CD14-positive monocyte (primary cell): ENCODE measurements at regions not wholly inside any gene's neighbourhood (a gene's known extent, or its start where the extent isn't known, plus 50 kb on each side); places are given as distances from the start of the nearest gene placed in this dataset.

ENCODE experiments used
- DNase-seq, 3 donors: peaks; one replicate each; pipeline ENCODE4 v3.0.0-alpha.2; 2011 to 2022
- H2AFZ ChIP-seq: 2 replicates; pipeline ENCODE4 v1.6.0; 2012; ENCODE audit warnings: mild to moderate bottlenecking, low read depth, low read length, inconsistent platforms; ENCODE audit not compliant: insufficient read depth, poor library complexity, severe bottlenecking
- H3K27ac ChIP-seq, 2 donors: 1 replicate in 1 of 2; 2 replicates in 1 of 2; pipeline ENCODE4 v1.5.1; 2012 to 2013; ENCODE audit warnings: low read length in 2 of 2, control low read depth in 1 of 2, inconsistent platforms in 1 of 2, low read depth in 1 of 2, mild to moderate bottlenecking in 1 of 2
- H3K27me3 ChIP-seq, 2 donors: one replicate each; pipeline versions ENCODE4 v1.6.0 to v1.6.1; 2011 to 2013; ENCODE audit warnings: low read length in 2 of 2; ENCODE audit not compliant: control insufficient read depth in 2 of 2, insufficient read depth in 2 of 2
- H3K36me3 ChIP-seq, 2 donors: replicated peaks in 1 of 2; 1 replicate in 1 of 2; 2 replicates in 1 of 2; pipeline versions ENCODE4 v1.5.1 to v1.6.1; 2012 to 2013; ENCODE audit warnings: low read length in 2 of 2, control low read depth in 1 of 2, inconsistent platforms in 1 of 2, mild to moderate bottlenecking in 1 of 2; ENCODE audit not compliant: insufficient read depth in 2 of 2, control insufficient read depth in 1 of 2
- H3K4me1 ChIP-seq, 2 donors: 1 replicate in 1 of 2; 2 replicates in 1 of 2; pipeline versions ENCODE4 v1.5.1 to v1.6.1; 2012 to 2013; ENCODE audit warnings: low read length in 2 of 2, control low read depth in 1 of 2, inconsistent platforms in 1 of 2, mild to moderate bottlenecking in 1 of 2, moderate library complexity in 1 of 2; ENCODE audit not compliant: insufficient read depth in 2 of 2, control insufficient read depth in 1 of 2
- H3K4me2 ChIP-seq: replicated peaks from 2 replicates; pipeline ENCODE3; 2012; ENCODE audit warnings: low read length, moderate library complexity, mild to moderate bottlenecking; ENCODE audit not compliant: poor library complexity, severe bottlenecking; ENCODE audit errors: extremely low read depth
- H3K4me3 ChIP-seq, 3 experiments: fragments of 200-600 bp in 1 of 3; sonication (generic) in 1 of 3; replicated peaks in 1 of 3; 1 replicate in 2 of 3; 2 replicates in 1 of 3; pipeline ENCODE4 v1.5.1; 2011 to 2013; ENCODE audit warnings: low read length in 3 of 3, mild to moderate bottlenecking in 3 of 3, control low read depth in 2 of 3, low read depth in 2 of 3, inconsistent platforms in 1 of 3, moderate library complexity in 1 of 3
- H3K79me2 ChIP-seq: 2 replicates; pipeline ENCODE4 v1.6.0; 2012; ENCODE audit warnings: mild to moderate bottlenecking, control low read depth, inconsistent platforms, low read length, moderate library complexity; ENCODE audit not compliant: insufficient read depth
- H3K9ac ChIP-seq: 2 replicates; pipeline ENCODE4 v1.6.0; 2017; ENCODE audit warnings: low read length, mild to moderate bottlenecking; ENCODE audit not compliant: insufficient read depth, poor library complexity, severe bottlenecking
- H3K9me3 ChIP-seq, 2 donors: replicated peaks in 1 of 2; 1 replicate in 1 of 2; 2 replicates in 1 of 2; pipeline versions ENCODE4 v1.5.1 to v1.6.1; 2012 to 2013; ENCODE audit warnings: low read length in 2 of 2, control low read depth in 1 of 2; ENCODE audit not compliant: control insufficient read depth in 1 of 2, insufficient read depth in 1 of 2
- H4K20me1 ChIP-seq: 2 replicates; pipeline ENCODE4 v1.6.0; 2012; ENCODE audit warnings: mild to moderate bottlenecking, low read length, control low read depth, moderate library complexity; ENCODE audit not compliant: insufficient read depth
- H3K27ac Mint-ChIP-seq, 7 donors: one replicate each; pipeline ENCODE4 v1.8.0; 2020; ENCODE audit warnings: mild to moderate bottlenecking in 7 of 7, mixed read lengths in 7 of 7, moderate library complexity in 6 of 7, inconsistent platforms in 2 of 7
- H3K27me3 Mint-ChIP-seq, 3 donors: one replicate each; pipeline ENCODE4 v1.8.0; 2021 to 2022; ENCODE audit warnings: low read depth in 3 of 3, mild to moderate bottlenecking in 3 of 3, mixed read lengths in 3 of 3, moderate library complexity in 3 of 3, inconsistent platforms in 1 of 3
- H3K36me3 Mint-ChIP-seq, 2 donors: one replicate each; pipeline ENCODE4 v1.8.0; 2020; ENCODE audit warnings: mixed read lengths in 2 of 2, inconsistent platforms in 1 of 2, mild to moderate bottlenecking in 1 of 2
- H3K4me1 Mint-ChIP-seq: one replicate; pipeline ENCODE4 v1.8.0; 2020; ENCODE audit warnings: mild to moderate bottlenecking, mixed read lengths
- H3K4me3 Mint-ChIP-seq, 2 donors: one replicate each; pipeline ENCODE4 v1.8.0; 2020; ENCODE audit warnings: mild to moderate bottlenecking in 2 of 2, mixed read lengths in 2 of 2, moderate library complexity in 1 of 2
- H3K9me3 Mint-ChIP-seq, 7 donors: one replicate each; pipeline ENCODE4 v1.8.0; 2020 to 2022; ENCODE audit warnings: mixed read lengths in 7 of 7, mild to moderate bottlenecking in 6 of 7, moderate library complexity in 6 of 7, inconsistent platforms in 2 of 7
- WGBS: methylation state at CpG from one replicate; pipeline ENCODE4 v1.1.5; 2013; ENCODE audit warnings: missing lambda C conversion rate; ENCODE audit not compliant: insufficient coverage; 5-methylcytosine and 5-hydroxymethylcytosine counted together
- intact Hi-C, 2 donors: fragments of 100-400 bp; cut with micrococcal nuclease; formaldehyde crosslinking; loops; one replicate each; pipeline versions ENCODE4 v1.15.0 to v1.15.1; 2023
- TF ChIP-seq, protein P1 (sequence below): fragments of 200-600 bp; IDR thresholded peaks from one replicate; pipeline ENCODE4 v1.8.0; 2022; ENCODE audit warnings: antibody characterized with exemption, mild to moderate bottlenecking

DNA sequence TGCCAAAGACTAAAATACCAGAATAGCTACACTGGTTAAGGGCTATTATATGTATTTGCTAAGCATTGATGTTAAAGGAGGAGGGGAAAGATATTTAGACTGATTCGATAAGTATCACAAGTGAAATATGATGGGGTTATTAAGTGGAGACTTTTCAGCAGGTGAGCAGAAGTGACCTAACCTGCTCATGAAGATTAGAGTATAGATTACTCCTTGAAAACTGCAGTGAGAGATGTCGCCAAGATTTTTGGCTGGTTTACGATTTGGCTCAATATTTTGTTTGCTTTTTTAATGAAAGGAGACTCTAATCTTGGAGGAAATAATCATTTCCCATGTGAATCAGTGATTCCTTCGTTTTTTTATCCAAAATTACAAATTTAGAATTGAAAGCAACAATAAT is 1279.5 kb upstream of the TENM4 start:
- H3K9ac ChIP-seq = no peak overlapping the region
- no peak overlapping the region for H3K4me2 ChIP-seq
- H3K36me3 ChIP-seq = no peaks in the 10 kb centered on the region
- Mint-ChIP-seq H3K27ac (no peak overlapping the region), H3K9me3 (no peaks in the 10 kb centered on the region), H3K27me3 (peaks cover 0 to 1% (median 0%) of the 10 kb centered on the region in 3 donors), H3K4me3 (no peak overlapping the region), H3K36me3 (no peaks in the 10 kb centered on the region), H3K4me1 (no peaks in the 10 kb centered on the region)
- no peak overlapping the region for H3K27ac ChIP-seq
- H3K9me3 ChIP-seq = no peaks in the 10 kb centered on the region
- no peak overlapping the region for H2AFZ ChIP-seq
- no peak overlapping the region for H3K4me3 ChIP-seq
- no peaks in the 10 kb centered on the region for H3K79me2 ChIP-seq
- WGBS = 50% methylated on average over 1 of the region's 4 CpGs
- no peaks in the 10 kb centered on the region for H3K4me1 ChIP-seq
- intact Hi-C loops = loop anchor here in 1 of 2 donors (10.0 kb wide), 1 partner anchor 65 kb away; no protein-coding TSS in a partner anchor
- no peaks in the 10 kb centered on the region for H4K20me1 ChIP-seq
- DNase-seq = no peak
- TF ChIP-seq, protein P1, sequence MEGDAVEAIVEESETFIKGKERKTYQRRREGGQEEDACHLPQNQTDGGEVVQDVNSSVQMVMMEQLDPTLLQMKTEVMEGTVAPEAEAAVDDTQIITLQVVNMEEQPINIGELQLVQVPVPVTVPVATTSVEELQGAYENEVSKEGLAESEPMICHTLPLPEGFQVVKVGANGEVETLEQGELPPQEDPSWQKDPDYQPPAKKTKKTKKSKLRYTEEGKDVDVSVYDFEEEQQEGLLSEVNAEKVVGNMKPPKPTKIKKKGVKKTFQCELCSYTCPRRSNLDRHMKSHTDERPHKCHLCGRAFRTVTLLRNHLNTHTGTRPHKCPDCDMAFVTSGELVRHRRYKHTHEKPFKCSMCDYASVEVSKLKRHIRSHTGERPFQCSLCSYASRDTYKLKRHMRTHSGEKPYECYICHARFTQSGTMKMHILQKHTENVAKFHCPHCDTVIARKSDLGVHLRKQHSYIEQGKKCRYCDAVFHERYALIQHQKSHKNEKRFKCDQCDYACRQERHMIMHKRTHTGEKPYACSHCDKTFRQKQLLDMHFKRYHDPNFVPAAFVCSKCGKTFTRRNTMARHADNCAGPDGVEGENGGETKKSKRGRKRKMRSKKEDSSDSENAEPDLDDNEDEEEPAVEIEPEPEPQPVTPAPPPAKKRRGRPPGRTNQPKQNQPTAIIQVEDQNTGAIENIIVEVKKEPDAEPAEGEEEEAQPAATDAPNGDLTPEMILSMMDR = no peak
- H3K27me3 ChIP-seq = no peaks in the 10 kb centered on the region

DNA sequence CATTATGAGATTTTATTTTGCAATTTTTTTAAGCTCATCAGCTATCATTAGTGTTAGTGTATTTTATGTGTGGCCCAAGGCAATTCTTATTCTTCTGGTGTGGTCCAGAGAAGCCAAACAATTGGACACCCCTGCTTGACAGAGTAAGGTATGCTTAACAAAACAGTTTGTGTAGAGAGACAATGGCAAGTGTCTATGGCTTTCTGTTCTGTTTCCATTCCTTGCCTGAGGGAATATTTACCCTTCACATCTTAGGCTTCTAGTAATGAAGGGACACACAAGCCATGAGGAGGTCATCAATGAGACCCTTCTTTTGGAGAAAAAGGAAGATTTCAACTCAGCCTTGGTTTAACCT is 1278.4 kb upstream of the TENM4 start:
- Mint-ChIP-seq H3K4me1 (no peaks in the 10 kb centered on the region), H3K9me3 (no peaks in the 10 kb centered on the region), H3K27ac (no peak overlapping the region), H3K4me3 (no peak overlapping the region), H3K27me3 (peaks cover 0 to 1% (median 0%) of the 10 kb centered on the region in 3 donors), H3K36me3 (no peaks in the 10 kb centered on the region)
- H3K79me2 ChIP-seq = no peaks in the 10 kb centered on the region
- no peak overlapping the region for H3K9ac ChIP-seq
- no peak for DNase-seq
- no peak overlapping the region for H3K27ac ChIP-seq
- H3K36me3 ChIP-seq = no peaks in the 10 kb centered on the region
- no peak overlapping the region for H3K4me2 ChIP-seq
- no peaks in the 10 kb centered on the region for H3K9me3 ChIP-seq
- H3K4me1 ChIP-seq = no peaks in the 10 kb centered on the region
- TF ChIP-seq, protein P1 = no peak
- intact Hi-C loops = no loop called here
- H2AFZ ChIP-seq = no peak overlapping the region
- H4K20me1 ChIP-seq = no peaks in the 10 kb centered on the region
- H3K27me3 ChIP-seq = no peaks in the 10 kb centered on the region
- no peak overlapping the region for H3K4me3 ChIP-seq
